Activated T-helper 1 cell treated with anti-CD3 and anti-CD28 coated beads, Interleukin-12 subunit alpha, Interleukin-12 subunit beta, Interleukin-2, Interleukin-4 antibody, amounts not matched to agents 30 ng/mL and 10 ng/mL and 1 ng/mL, durations not matched to agents 14 hours and 24 hours and 36 hours (primary cell): ENCODE measurements at regions not wholly inside any gene's neighbourhood (a gene's known extent, or its start where the extent isn't known, plus 50 kb on each side); places are given as distances from the start of the nearest gene placed in this dataset.

ENCODE experiments used
- DNase-seq: peaks from one replicate; pipeline ENCODE4 v3.0.0; 2021; ENCODE audit warnings: low spot score
- H3K27ac Mint-ChIP-seq: one replicate; pipeline ENCODE4 v1.8.0; 2021; ENCODE audit warnings: mild to moderate bottlenecking, mixed read lengths
- H3K27me3 Mint-ChIP-seq: one replicate; pipeline ENCODE4 v1.8.0; 2022; ENCODE audit warnings: mild to moderate bottlenecking, moderate library complexity, mixed read lengths; ENCODE audit not compliant: insufficient read depth
- H3K36me3 Mint-ChIP-seq: one replicate; pipeline ENCODE4 v1.8.0; 2021; ENCODE audit warnings: low read depth, mixed read lengths
- H3K4me1 Mint-ChIP-seq: one replicate; pipeline ENCODE4 v1.8.0; 2021; ENCODE audit warnings: low read depth, mixed read lengths
- H3K4me3 Mint-ChIP-seq: one replicate; pipeline ENCODE4 v1.8.0; 2021; ENCODE audit warnings: mild to moderate bottlenecking, moderate library complexity, mixed read lengths
- H3K9me3 Mint-ChIP-seq: one replicate; pipeline ENCODE4 v1.8.0; 2021; ENCODE audit warnings: mixed read lengths
- intact Hi-C: fragments of 100-400 bp; cut with micrococcal nuclease; formaldehyde crosslinking; loops from one replicate; pipeline ENCODE4 v1.15.1; 2024

DNA sequence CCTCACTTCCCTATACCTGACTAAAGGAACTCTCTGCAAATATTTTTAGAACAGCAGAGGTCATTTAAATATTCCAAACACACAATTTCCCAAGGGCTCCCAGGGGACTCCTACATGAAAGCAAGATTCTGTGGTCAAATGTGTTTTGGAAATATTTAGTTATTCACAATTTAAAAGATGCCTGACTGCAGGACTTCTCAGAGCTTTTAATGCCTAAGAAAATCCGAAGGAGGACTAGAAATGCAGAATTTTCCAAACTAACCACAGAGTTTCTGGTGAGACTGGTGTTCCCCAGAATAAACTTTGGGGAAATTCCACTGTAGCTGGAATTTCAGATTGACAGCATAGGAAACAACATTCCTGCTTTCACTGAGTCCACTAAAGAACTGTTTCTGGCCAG is 84.8 kb upstream of the MAP1LC3B2 start:
- intact Hi-C loops = no loop called here
- Mint-ChIP-seq H3K36me3 (no peaks in the 10 kb centered on the region), H3K4me1 (no peaks in the 10 kb centered on the region), H3K9me3 (peaks cover 25% of the 10 kb centered on the region), H3K4me3 (no peak overlapping the region), H3K27ac (no peak overlapping the region), H3K27me3 (peaks cover 7% of the 10 kb centered on the region)
- DNase-seq = no peak

DNA sequence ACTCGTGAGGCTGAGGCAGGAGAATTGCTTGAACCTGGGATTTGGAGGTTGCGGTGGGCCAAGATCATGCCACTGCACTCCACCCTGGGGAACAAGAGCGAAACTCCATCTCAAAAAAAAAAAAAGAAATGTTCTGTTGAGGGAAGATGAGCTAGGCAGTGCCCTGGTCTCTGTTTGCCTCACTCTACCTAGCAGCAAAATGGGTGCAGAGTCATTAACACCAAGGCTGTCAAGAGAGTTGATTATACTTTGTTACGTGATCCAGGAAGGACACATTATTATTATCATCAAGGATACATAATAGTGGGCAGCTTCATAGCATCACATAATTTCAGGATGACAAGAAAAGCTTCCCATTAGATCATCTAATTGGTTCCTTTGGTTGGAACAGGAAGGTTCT is 84.3 kb upstream of the MAP1LC3B2 start:
- Mint-ChIP-seq H3K36me3 (no peaks in the 10 kb centered on the region), H3K4me1 (peaks cover 1% of the 10 kb centered on the region), H3K27me3 (peaks cover 7% of the 10 kb centered on the region), H3K9me3 (peaks cover 25% of the 10 kb centered on the region), H3K27ac (no peak overlapping the region), H3K4me3 (no peak overlapping the region)
- no peak for DNase-seq
- intact Hi-C loops = no loop called here

DNA sequence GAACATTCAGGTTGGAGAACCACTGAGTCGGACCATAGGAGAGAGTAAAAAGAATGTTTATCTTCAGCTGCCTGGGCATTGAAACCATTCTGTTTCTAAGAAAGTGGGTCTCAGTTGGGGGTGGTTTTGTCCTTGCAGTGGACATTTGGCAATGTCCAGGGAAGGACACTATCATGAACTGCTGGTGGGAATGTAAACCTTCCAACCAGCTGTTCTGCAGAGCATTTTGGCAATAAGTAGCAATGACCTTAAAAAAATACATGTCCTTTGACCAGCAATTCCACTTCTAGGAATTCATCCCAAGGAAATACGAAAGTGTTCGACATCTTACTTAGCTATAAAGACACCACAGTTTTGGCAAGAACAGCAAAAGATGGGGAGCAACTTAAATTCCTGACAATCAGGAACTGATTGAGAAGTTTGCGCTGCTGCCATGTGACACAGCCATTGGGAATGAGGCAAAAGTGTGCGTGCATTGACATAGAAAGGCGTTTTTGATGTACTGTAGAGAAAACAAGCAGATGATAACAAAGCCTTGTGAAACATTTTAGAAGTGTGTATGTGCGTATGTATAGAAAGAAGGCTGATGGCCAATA is 82.9 kb upstream of the MAP1LC3B2 start:
- no peak for DNase-seq
- Mint-ChIP-seq H3K9me3 (peaks cover 25% of the 10 kb centered on the region), H3K4me3 (no peak overlapping the region), H3K36me3 (no peaks in the 10 kb centered on the region), H3K27me3 (peaks cover 4% of the 10 kb centered on the region), H3K4me1 (peaks cover 10% of the 10 kb centered on the region), H3K27ac (no peak overlapping the region)
- intact Hi-C loops = no loop called here

DNA sequence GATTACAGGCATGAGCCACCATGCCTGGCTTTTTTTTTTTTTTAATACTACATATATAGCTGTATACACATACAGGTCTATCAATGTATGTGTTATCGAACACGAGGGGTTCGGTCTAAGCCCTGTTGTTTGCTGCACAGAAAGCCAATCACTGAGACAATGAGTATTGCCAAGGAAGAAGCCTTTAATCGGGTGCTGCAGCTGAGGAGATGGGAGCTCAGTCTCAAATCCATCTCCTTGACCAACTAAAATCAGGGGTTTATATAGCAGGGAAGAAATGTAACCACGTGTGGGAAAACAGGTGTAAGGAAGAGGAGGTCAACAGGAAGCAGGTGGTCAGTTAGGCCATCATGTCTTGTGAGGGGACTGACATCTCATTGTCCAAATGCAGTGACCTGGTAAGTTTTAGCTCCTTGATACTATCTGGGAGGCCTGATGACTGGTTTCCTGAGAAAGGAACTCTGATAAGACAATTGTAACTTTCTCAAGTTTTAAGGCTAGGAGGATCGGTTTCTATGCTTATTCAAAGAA is 80.9 kb upstream of the MAP1LC3B2 start:
- no peaks in the 10 kb centered on the region for H3K36me3 Mint-ChIP-seq
- DNase-seq = no peak
- no peak overlapping the region for H3K4me3 Mint-ChIP-seq
- peaks cover 4% of the 10 kb centered on the region for H3K27me3 Mint-ChIP-seq
- peaks cover 10% of the 10 kb centered on the region for H3K4me1 Mint-ChIP-seq
- intact Hi-C loops = no loop called here
- no peak overlapping the region for H3K27ac Mint-ChIP-seq
- H3K9me3 Mint-ChIP-seq = peaks cover 25% of the 10 kb centered on the region

DNA sequence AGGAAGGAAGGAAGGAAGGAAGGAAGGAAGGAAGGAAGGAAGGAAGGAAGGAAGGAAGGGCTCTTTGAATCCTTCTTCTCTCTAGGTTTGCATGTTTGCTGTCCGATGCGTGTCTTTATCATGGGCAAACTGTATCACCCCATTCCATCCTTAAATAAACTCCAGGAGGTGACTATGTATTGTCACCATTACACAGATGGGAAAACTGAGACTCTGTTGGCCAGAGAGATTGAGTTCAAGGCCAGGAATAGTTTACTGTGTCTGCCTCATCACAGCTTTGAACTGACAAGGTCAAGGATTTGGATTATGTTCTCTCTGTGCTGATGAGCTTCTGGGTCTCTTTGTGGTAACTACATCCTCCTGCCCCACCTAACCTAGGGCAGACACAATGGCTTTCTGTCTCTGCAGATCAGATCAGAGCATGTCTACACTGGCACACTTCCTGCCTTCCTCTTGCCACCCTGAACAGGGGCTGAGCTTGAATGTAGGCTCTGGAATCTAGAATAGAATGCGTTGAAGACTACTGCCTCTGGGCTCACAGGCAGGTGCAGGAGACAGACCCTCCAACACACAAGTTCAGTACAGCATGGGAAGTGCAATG is 78.9 kb upstream of the MAP1LC3B2 start:
- H3K36me3 Mint-ChIP-seq = no peaks in the 10 kb centered on the region
- peaks cover 21% of the 10 kb centered on the region for H3K9me3 Mint-ChIP-seq
- H3K4me1 Mint-ChIP-seq = peaks cover 10% of the 10 kb centered on the region
- H3K4me3 Mint-ChIP-seq = no peak overlapping the region
- intact Hi-C loops = no loop called here
- peaks cover 4% of the 10 kb centered on the region for H3K27me3 Mint-ChIP-seq
- no peak for DNase-seq
- no peak overlapping the region for H3K27ac Mint-ChIP-seq

DNA sequence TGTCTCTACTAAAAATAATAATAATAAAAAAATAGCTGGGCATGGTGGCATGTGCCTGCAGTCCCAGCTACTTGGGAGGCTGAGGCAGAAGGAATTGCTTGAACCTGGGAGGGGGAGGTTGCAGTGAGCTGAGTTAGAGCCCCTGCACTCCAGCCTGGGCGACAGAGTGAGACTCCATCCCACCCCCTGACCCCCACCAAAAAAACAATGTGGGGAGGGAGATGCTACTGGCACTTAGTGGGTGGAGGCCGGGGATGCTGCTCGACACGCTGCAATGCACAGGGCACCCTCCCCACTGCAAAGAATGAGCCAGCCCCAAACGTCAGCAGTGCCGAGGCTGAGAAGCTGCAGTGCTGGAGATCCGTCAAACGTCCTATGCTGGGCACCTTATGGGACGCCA is 77.5 kb upstream of the MAP1LC3B2 start:
- H3K36me3 Mint-ChIP-seq = no peaks in the 10 kb centered on the region
- H3K27ac Mint-ChIP-seq = no peak overlapping the region
- intact Hi-C loops = no loop called here
- H3K9me3 Mint-ChIP-seq = peaks cover 9% of the 10 kb centered on the region
- H3K4me3 Mint-ChIP-seq = no peak overlapping the region
- no peak for DNase-seq
- H3K4me1 Mint-ChIP-seq = peaks cover 10% of the 10 kb centered on the region
- H3K27me3 Mint-ChIP-seq = peaks cover 4% of the 10 kb centered on the region

DNA sequence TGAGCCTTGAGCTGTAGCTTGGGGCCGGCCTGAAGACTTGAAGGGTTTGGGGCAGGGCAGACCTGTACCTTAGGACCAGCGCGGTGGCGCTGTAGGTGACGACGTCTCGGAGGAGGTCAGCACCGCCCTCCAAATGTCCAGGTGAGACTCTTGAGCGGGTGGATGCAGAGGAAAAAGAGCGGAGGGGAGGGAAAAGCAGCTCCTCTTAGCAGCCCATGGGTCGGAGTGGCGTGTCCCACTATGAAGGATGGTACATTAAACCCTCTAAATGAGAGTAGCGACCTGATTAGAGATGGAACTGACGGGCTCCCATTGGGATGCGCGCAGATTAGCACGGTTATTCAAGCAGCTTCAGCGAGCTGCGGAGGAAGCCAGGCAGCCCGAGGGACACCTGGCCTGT is 77.0 kb upstream of the MAP1LC3B2 start:
- intact Hi-C loops = no loop called here
- H3K4me1 Mint-ChIP-seq = peaks cover 10% of the 10 kb centered on the region
- peaks cover 4% of the 10 kb centered on the region for H3K27me3 Mint-ChIP-seq
- H3K36me3 Mint-ChIP-seq = no peaks in the 10 kb centered on the region
- no peak overlapping the region for H3K4me3 Mint-ChIP-seq
- H3K9me3 Mint-ChIP-seq = peaks cover 9% of the 10 kb centered on the region
- no peak for DNase-seq
- H3K27ac Mint-ChIP-seq = no peak overlapping the region

DNA sequence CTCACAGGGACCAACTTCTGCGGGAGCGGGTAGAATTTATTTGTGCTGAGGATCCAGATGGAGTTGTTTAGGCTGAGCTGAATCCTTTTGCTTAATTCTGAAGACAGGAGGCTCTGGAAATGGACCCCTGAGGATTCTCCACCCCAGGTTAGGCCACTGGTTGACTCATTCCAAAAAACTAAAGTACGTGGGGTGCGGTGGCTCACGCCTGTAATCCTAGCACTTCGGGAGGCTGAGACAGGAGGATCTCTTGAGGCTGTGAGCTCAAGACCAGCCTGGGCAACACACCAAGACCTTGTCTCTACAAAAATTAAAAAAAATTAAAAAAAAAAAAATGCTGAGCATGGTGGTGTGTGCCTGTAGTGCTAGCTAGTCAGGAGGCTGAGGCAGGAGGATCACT is 76.3 kb upstream of the MAP1LC3B2 start:
- Mint-ChIP-seq H3K9me3 (peaks cover 8% of the 10 kb centered on the region), H3K27ac (no peak overlapping the region), H3K27me3 (peaks cover 4% of the 10 kb centered on the region), H3K36me3 (no peaks in the 10 kb centered on the region), H3K4me1 (peaks cover 10% of the 10 kb centered on the region), H3K4me3 (no peak overlapping the region)
- intact Hi-C loops = no loop called here
- no peak for DNase-seq

DNA sequence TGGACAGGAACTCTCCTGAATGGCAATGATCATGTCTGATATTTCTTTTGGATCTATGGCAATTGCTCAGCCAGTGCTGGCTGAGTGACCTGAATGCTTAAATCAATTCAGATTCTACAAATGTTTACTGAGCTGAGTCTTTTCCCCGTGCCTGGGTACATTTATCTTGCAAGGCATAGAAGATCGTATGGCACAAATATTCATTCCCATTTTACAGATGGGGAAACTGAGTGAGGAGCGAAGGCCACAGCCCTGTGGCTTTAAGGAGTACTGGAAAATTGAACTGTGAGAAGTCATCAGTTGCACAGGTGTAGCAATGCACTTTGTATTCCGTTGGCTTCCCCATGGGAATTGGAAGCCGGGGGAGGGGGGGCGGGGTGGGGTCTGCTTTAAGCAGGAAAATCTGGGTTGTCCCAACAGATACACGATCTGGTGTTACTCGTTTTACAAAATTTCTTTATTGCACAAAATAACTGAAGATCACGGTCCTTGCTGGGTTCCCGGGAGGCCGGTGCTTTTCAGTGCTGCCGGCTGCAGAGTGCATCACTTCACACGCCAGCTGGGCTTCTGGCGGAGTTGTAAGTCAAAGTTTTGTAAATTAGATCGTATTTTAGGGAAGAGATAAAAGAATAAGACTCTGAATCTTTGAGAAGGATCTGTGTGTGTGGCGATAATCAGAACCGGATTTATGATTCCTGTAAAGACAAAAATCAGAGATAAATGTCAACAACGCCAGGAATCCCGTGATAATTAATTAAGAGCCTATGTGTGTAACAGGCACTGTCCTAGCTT is 75.0 kb upstream of the MAP1LC3B2 start:
- Mint-ChIP-seq H3K4me1 (peaks cover 10% of the 10 kb centered on the region), H3K4me3 (no peak overlapping the region), H3K27me3 (peaks cover under 1% of the 10 kb centered on the region), H3K27ac (no peak overlapping the region), H3K9me3 (peaks cover 10% of the 10 kb centered on the region), H3K36me3 (no peaks in the 10 kb centered on the region)
- intact Hi-C loops = no loop called here
- no peak for DNase-seq

DNA sequence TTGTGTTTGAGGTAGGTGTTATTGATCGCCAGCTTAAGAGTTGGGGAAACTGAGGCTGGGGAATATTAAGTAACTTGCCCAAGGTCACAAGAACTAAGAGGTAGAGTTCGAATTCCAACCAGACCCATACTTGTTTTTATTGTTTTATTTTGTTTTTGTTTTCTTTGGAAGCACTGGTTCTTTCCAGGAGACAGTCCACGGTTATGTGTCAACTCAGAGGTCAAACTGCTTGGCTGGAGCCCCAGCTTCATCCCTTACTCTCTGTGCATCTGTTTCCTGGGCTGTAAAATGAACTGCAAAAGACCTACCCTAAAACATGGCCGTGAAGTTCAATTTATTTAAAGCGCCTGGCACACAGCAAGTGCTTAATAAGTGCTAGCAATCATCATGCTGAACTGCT is 74.4 kb upstream of the MAP1LC3B2 start:
- no peak for DNase-seq
- Mint-ChIP-seq H3K27ac (no peak overlapping the region), H3K4me3 (no peak overlapping the region), H3K36me3 (no peaks in the 10 kb centered on the region), H3K4me1 (peaks cover 9% of the 10 kb centered on the region), H3K27me3 (no peaks in the 10 kb centered on the region), H3K9me3 (peaks cover 9% of the 10 kb centered on the region)
- intact Hi-C loops = no loop called here

DNA sequence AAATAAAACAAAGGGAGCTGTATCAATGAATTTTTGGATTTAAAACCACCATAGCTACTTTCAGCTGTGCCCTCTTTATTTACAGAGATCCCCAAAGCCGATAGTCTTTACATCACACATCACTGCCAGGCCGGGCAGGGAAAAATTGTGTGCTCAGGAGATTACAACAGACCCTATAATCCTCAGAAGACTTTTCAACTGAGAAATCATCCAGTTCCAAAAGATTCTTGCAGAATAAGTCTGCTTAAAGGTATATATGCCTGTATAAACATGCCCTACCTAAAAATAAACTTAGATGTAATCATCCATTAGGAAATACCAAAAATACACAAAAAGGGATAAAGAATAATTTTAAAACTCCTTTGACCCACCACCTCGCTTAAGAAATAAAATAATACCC is 70.1 kb upstream of the MAP1LC3B2 start:
- Mint-ChIP-seq H3K9me3 (peaks cover 16% of the 10 kb centered on the region), H3K27ac (no peak overlapping the region), H3K4me1 (peaks cover 6% of the 10 kb centered on the region), H3K36me3 (peaks cover 2% of the 10 kb centered on the region), H3K27me3 (no peaks in the 10 kb centered on the region), H3K4me3 (no peak overlapping the region)
- no peak for DNase-seq
- intact Hi-C loops = no loop called here

DNA sequence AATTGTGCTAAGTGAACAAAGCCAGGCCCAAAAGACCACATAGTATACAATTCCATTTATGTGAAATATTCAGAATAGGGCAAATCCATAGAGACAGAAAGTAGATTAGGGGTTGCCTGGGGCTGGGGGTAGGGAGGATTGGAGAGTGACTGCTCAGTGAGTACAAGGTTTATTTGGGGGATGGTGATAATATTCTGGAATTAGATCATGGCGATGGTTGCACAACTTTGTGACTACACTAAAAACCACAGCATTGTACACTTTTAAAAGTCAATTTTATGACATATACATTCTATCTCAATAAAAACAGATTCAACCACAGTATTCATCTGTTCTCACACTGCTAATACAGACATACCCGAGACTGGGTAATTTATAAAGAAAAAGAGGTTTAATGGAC is 68.7 kb upstream of the MAP1LC3B2 start:
- intact Hi-C loops = no loop called here
- Mint-ChIP-seq H3K9me3 (peaks cover 16% of the 10 kb centered on the region), H3K4me3 (no peak overlapping the region), H3K4me1 (peaks cover 6% of the 10 kb centered on the region), H3K27ac (no peak overlapping the region), H3K36me3 (peaks cover 2% of the 10 kb centered on the region), H3K27me3 (no peaks in the 10 kb centered on the region)
- DNase-seq = no peak

DNA sequence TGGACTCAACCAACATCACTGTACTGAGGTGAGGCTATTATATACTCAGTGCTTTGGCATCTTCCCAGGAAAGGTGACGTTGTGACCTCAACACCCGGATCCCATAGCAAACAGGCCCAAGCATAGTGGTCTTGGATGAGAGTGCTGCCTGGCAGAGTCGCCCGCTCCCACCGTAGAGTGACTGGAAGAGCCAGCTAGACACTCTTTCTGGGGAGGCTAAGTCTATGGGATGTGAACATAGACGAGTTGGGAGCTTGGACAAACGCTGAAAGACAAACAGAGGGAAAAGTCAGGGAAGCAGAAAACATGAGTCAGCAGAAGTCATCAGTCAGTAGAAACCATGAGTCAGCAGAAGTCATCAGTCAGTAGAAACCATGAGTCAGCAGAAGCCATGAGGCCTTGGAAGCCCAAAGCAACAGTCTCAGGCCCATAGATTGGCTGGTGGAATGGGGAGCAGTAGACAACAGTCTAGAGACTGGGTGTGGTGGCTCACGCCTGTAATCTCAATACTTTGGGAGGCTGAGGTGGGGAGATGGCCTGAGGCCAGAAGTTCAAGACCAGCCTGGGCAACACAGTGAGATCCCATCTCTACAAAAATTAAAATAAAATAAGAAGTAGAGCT is 66.4 kb upstream of the MAP1LC3B2 start:
- H3K4me3 Mint-ChIP-seq = no peak overlapping the region
- no peak overlapping the region for H3K27ac Mint-ChIP-seq
- no peaks in the 10 kb centered on the region for H3K27me3 Mint-ChIP-seq
- H3K4me1 Mint-ChIP-seq = peaks cover 6% of the 10 kb centered on the region
- DNase-seq = no peak
- peaks cover 2% of the 10 kb centered on the region for H3K36me3 Mint-ChIP-seq
- peaks cover 15% of the 10 kb centered on the region for H3K9me3 Mint-ChIP-seq
- intact Hi-C loops = no loop called here
